ENCODE measurements at regions not wholly inside any gene's neighbourhood (a gene's known extent, or its start where the extent isn't known, plus 50 kb on each side); places are given as distances from the start of the nearest gene placed in this dataset.

DNA sequence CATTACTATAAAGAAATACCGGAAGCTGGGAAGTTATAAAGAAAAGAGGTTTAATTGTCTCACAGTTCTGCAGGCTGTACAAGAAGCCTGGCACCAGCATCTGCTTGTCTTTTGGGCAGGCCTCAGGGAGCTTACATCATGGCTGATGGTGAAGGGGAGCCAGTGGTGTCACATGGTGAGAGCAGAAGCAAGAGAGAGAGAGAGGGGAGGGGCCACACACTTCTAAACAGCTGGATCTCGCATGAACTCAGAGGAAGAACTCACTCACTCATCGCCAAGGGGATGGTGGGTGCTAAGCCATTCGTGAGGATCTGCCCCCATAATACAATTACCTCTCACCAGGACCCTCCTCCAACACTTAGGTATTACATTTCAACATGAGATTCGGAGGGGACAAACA is 51.8 kb upstream of the ANKRD34C start:
- no peak for DNase-seq (ENCODE audit: low read depth)

DNA sequence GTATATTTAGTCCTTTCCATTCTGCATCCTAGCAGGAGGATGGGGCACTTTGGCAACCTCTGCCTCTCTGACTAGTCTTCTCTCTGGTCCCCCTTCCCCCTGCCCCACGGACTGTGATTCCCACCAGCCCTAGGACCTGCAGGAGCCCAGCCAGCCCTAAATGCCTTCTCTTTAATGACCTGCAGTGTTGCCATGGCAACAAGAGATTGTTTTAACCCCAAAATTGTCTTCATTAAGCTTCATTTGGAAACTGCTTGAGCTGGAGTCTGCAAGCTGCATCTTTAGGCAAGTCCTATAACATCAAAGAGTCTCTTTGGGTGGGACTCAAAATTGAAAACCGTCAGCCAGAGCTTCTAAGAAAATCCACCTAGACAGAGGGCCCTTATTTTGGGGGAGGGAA is 59.7 kb upstream of the ANKRD34C start:
- DNase-seq (ENCODE audit: low read depth): no peak

DNA sequence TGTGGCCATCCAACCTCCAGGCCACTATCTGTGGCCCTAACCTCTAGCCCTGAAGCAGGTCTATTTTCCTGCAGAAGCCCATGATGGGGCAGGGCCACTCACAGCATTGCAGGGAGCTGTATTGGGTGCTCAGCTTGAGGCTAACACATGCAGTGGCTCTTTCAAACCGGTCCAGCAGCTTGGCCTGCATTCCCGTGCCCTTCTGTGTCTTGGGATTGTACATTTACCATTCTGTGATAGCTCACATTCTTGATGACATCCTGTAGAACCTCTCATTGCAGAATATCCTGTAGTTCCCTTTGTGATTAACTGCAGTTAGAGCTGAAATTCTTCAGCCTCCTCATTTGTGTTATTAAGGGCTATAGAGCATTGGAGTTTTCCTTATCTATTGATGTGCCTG is 60.8 kb upstream of the ANKRD34C start:
- no peak for DNase-seq (ENCODE audit: low read depth)

- DNase-seq (ENCODE audit: low read depth): no peak
Observed at GRCh38 chr15:79219393-79220056, 63.0 kb upstream of the ANKRD34C start.

GRCh38 chr15:79218588-79219200 is 63.8 kb upstream of the ANKRD34C start:
- DNase-seq (ENCODE audit: low read depth): no peak

GRCh38 chr15:79213650-79214049 is 68.9 kb upstream of the ANKRD34C start:
- DNase-seq (ENCODE audit: low read depth): no peak

- no peak for DNase-seq (ENCODE audit: low read depth)
Observed at GRCh38 chr15:79212589-79213157, 69.8 kb upstream of the ANKRD34C start.

GRCh38 chr15:79211481-79211880 is 71.0 kb upstream of the ANKRD34C start:
- no peak for DNase-seq (ENCODE audit: low read depth)

DNA sequence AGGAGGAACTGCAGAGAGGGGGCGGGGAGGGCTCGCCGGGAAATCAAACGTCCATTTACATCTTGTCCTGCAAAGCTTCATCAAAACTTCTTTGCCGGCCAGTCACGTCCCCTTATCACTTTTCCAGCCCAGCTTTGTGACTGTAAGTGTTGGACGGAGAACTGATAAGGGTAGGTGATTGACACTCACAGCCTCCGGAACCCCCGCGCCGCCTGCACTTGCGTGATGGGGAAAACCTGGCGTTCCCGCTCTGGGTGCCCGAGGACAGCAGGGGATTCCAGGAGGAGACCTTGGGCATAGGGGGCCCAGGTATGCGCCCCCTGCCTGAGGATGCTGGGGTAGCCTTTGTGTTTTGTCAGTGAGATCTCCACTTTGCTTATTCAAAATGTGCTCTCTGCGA is 72.8 kb upstream of the ANKRD34C start:
- DNase-seq (ENCODE audit: low read depth): no peak

DNA sequence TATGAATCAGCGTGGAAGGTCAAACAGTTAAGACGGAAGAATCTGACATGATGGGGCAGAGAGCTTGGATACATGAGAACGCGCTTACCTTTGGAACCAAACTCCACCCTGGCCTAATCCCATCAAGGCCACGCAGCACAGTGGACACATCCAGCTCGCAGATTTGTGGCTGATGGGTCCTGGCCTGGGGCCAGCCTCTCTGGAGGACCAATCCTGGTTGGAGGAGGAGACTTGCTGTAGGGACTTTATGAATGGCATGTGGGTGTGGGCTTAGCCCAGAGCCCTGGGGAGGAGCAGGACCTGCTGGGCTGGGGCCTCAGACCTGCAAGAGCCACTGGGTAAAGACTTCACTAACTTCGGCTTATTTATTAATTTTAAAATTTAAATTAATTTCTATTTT is 73.4 kb upstream of the ANKRD34C start:
- DNase-seq (ENCODE audit: low read depth): no peak

- DNase-seq (ENCODE audit: low read depth): no peak
Observed at GRCh38 chr15:79208179-79208578, 74.3 kb upstream of the ANKRD34C start.

GRCh38 chr15:79206940-79207339 is 75.6 kb upstream of the ANKRD34C start:
- DNase-seq (ENCODE audit: low read depth): no peak

GRCh38 chr15:79204886-79205675 is 77.4 kb upstream of the ANKRD34C start:
- no peak for DNase-seq (ENCODE audit: low read depth)

GRCh38 chr15:79198461-79198860 is 84.1 kb upstream of the ANKRD34C start:
- DNase-seq (ENCODE audit: low read depth): no peak

DNA sequence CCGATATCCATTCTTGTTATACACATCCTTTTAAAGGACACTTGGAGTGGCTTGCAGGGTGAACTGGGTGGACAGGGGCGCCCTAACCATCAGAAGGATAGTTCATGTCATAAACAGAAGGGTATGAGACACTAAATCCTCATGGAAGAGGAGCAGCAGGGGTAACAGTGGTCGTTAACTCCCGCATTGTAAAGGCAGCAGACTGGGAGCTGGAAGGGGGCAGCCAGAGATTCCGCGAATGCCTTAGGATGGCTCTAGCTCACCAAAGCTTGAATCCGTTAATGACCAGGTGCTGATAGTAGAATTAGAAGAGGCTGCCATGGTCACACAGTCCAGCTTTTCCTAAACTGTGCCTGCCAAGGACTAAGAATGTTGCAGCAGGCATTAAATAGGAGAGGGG is 85.2 kb upstream of the ANKRD34C start:
- no peak for DNase-seq (ENCODE audit: low read depth)

DNA sequence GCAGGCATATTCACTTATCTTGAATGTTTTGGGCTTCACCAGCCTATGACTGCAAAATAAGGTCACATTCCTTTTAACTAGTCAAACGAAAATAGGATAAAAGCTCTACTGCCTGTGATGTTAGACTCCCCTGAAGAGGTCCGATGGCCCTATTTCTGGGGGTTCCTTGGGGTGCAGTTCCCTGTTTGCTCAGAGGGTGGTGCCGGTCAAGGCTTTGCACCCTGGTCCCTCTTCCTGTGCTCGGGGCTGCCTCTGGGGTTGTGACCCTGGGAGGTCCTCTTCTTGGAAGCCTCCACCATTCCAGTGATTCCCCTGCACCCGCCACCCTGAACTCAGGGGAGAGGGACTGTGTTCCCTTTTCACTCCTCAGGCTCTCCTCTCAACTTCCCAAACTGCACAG is 86.7 kb upstream of the ANKRD34C start:
- DNase-seq (ENCODE audit: low read depth): no peak

GRCh38 chr15:79195239-79195638 is 87.3 kb upstream of the ANKRD34C start:
- DNase-seq (ENCODE audit: low read depth): no peak

- DNase-seq (ENCODE audit: low read depth): no peak
Observed at GRCh38 chr15:79194386-79194785, 88.1 kb upstream of the ANKRD34C start.

DNA sequence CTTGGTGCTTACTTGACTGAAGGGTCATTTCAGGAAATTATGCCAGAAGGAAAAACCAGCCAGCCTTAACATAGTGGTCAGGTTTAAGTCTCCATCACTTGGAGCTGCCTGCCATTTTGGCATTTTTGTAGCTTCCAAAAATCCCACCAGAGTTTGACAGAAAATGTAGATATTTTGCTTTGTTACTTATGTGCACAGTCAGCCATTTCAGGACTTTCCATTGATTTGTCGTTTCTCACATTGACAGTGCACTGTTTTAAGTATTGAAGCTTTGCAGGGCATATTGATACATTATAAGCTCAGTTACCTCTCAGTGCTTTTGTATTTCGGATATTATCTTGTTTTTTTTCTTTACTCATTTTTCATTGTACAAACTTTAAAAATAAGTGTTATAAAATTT is 89.0 kb upstream of the ANKRD34C start:
- no peak for DNase-seq (ENCODE audit: low read depth)

GRCh38 chr15:79193103-79193502 is 89.4 kb upstream of the ANKRD34C start:
- no peak for DNase-seq (ENCODE audit: low read depth)

DNA sequence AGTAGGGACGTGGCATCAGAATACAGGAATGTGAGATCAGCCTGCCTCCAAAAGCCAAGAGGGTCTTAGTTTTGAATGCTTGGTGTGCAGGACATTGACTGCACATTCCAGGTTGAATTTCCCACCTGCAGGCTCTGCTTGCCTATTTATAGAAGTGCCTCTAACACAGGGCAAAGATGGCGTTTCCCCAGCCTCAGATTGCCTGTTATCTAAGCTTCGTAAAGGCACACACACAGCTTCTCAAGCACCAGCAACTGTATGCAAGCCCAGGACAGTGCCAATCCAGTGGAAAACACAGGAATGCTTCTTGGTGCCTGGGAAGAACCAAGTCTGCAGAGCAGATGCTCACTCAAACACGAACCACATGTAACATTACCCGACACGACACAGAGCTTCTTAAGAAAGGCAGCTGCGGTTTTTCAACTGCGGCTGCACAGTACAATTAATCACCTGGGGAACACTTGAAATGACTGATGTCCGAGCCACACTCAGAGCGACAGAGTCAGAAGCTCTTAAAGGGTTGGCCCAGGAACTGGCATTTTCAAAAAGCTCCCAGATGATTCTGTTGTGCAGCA is 90.0 kb upstream of the ANKRD34C start:
- no peak for DNase-seq (ENCODE audit: low read depth)

DNA sequence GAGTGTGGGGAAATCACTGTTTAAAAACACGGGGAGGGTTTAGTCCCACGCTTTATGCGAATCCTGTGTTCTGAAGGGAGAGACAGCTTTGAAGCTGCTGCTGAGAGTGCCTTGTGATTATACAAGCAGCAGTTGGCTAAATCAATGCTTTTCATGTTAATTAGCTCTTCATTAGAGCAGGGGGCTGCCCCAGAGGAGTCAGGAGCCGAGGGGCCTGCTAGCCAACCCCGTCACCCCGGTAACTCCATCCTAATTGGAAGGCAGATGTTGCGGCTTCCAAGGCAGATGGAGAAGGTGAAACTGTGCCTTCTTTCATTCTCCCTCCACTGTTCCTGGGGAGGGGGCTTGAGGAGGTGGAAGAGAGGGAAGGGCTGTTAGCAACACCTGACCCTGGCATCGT is 92.4 kb upstream of the ANKRD34C start:
- DNase-seq (ENCODE audit: low read depth): no peak

DNA sequence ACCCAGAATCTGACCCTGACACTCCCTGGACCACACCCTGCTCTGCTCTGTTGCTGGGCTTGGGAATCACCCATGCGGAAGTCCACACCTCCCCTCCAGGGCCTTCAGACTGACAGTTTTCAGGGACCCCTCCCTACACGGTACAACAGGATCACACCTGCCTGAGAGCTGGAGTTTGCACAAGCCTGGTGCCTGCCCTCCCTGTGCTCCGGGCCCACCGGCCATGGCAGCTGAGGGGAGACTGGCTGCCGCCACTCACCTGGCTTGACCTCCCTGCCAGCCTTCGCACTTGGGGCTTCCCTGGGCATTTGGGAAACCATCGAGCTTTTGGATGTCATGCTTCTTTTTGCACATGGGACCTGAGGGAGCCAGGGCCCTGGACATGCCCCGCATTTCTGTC is 95.9 kb upstream of the ANKRD34C start:
- DNase-seq (ENCODE audit: low read depth): no peak
